ENCODE measurements at regions not wholly inside any gene's neighbourhood (a gene's known extent, or its start where the extent isn't known, plus 50 kb on each side); places are given as distances from the start of the nearest gene placed in this dataset.

DNA sequence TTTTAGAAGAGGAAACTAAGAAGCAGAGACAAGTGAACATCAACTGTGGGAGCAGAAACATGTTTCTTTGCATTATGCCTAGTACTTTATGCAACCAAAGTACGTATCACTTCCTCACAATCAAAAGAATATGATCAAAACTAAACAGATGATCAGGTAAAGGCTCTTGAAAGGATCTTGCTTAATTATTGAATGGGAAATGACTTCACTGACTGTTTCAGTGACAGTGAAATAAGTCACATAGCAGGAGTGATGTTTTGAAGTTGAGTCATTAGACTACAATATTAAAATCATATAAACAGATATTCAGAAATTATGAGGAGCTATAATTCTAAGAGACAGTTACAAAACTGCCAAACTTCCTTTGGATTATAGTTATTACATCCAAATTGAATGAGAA lies 527.3 kb downstream of the MTRR start:
- TF ChIP-seq, protein P1, sequence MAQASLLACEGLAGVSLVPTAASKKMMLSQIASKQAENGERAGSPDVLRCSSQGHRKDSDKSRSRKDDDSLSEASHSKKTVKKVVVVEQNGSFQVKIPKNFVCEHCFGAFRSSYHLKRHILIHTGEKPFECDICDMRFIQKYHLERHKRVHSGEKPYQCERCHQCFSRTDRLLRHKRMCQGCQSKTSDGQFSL (CRISPR knock-in tag; IDR thresholded peaks at IDR 0.05): no peak
- TF ChIP-seq EP300 (IDR thresholded peaks at IDR 0.05; ENCODE audit: low read depth in 2 of 2, low read length in 2 of 2) (no peak), EP300 (CRISPR knock-in tag; IDR thresholded peaks at IDR 0.05; ENCODE audit: borderline replicate concordance) (no peak), HHEX (CRISPR knock-in tag; IDR thresholded peaks at IDR 0.05) (no peak), ZNF563 (CRISPR knock-in tag; IDR thresholded peaks at IDR 0.05) (no peak), TCF12 (IDR thresholded peaks at IDR 0.05) (no peak), TCF12 (CRISPR knock-in tag; IDR thresholded peaks at IDR 0.05) (no peak), SMC3 (IDR thresholded peaks at IDR 0.05; ENCODE audit: low read length) (no peak), NFE2L2 (IDR thresholded peaks at IDR 0.05; ENCODE audit: low read length) (no peak), NFYB (CRISPR knock-in tag; IDR thresholded peaks at IDR 0.05) (no peak), ZBTB42 (CRISPR knock-in tag; IDR thresholded peaks at IDR 0.05) (no peak)
- TF ChIP-seq, protein P2, sequence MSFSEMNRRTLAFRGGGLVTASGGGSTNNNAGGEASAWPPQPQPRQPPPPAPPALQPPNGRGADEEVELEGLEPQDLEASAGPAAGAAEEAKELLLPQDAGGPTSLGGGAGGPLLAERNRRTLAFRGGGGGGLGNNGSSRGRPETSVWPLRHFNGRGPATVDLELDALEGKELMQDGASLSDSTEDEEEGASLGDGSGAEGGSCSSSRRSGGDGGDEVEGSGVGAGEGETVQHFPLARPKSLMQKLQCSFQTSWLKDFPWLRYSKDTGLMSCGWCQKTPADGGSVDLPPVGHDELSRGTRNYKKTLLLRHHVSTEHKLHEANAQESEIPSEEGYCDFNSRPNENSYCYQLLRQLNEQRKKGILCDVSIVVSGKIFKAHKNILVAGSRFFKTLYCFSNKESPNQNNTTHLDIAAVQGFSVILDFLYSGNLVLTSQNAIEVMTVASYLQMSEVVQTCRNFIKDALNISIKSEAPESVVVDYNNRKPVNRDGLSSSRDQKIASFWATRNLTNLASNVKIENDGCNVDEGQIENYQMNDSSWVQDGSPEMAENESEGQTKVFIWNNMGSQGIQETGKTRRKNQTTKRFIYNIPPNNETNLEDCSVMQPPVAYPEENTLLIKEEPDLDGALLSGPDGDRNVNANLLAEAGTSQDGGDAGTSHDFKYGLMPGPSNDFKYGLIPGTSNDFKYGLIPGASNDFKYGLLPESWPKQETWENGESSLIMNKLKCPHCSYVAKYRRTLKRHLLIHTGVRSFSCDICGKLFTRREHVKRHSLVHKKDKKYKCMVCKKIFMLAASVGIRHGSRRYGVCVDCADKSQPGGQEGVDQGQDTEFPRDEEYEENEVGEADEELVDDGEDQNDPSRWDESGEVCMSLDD (CRISPR knock-in tag; IDR thresholded peaks at IDR 0.05; ENCODE audit: borderline replicate concordance): no peak
- TF ChIP-seq, protein P3, sequence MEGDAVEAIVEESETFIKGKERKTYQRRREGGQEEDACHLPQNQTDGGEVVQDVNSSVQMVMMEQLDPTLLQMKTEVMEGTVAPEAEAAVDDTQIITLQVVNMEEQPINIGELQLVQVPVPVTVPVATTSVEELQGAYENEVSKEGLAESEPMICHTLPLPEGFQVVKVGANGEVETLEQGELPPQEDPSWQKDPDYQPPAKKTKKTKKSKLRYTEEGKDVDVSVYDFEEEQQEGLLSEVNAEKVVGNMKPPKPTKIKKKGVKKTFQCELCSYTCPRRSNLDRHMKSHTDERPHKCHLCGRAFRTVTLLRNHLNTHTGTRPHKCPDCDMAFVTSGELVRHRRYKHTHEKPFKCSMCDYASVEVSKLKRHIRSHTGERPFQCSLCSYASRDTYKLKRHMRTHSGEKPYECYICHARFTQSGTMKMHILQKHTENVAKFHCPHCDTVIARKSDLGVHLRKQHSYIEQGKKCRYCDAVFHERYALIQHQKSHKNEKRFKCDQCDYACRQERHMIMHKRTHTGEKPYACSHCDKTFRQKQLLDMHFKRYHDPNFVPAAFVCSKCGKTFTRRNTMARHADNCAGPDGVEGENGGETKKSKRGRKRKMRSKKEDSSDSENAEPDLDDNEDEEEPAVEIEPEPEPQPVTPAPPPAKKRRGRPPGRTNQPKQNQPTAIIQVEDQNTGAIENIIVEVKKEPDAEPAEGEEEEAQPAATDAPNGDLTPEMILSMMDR (CRISPR knock-in tag; IDR thresholded peaks at IDR 0.05): no peak
